Body of pancreas (tissue), 4 donors: ENCODE measurements at regions not wholly inside any gene's neighbourhood (a gene's known extent, or its start where the extent isn't known, plus 50 kb on each side); places are given as distances from the start of the nearest gene placed in this dataset.

ENCODE experiments used
- ATAC-seq: fragments of 150-250 bp; one replicate; pipeline ENCODE4 v1.9.1; 2016
- DNase-seq, 4 donors: peaks; one replicate each; pipeline ENCODE4 v3.0.0-alpha.2; 2019
- H3K27ac ChIP-seq, 4 donors: fragments of 200-600 bp; sonication (generic); 1 replicate in 3 of 4; 2 replicates in 1 of 4; pipeline versions ENCODE4 v1.5.1 to v1.6.1; 2016 to 2019; ENCODE audit warnings: mild to moderate bottlenecking in 1 of 4, mixed read lengths in 1 of 4, moderate library complexity in 1 of 4
- H3K27me3 ChIP-seq, 2 donors: fragments of 200-600 bp; sonication (generic); one replicate each; pipeline ENCODE4 v1.6.0; 2016; ENCODE audit warnings: mild to moderate bottlenecking in 1 of 2
- H3K36me3 ChIP-seq, 2 donors: fragments of 200-600 bp; sonication (generic); replicated peaks in 1 of 2; 2 replicates each; pipeline ENCODE4 v1.5.1; 2016; ENCODE audit warnings: low read depth in 2 of 2; ENCODE audit not compliant: insufficient read depth in 1 of 2
- H3K4me1 ChIP-seq: fragments of 200-600 bp; sonication (generic); one replicate; pipeline ENCODE4 v1.6.0; 2016
- H3K4me3 ChIP-seq, 2 donors: fragments of 200-600 bp; sonication (generic); 1 replicate in 1 of 2; 2 replicates in 1 of 2; pipeline ENCODE4 v1.5.1; 2016 to 2019
- H3K9me3 ChIP-seq, 3 donors: fragments of 200-600 bp; sonication (generic); 1 replicate in 2 of 3; 2 replicates in 1 of 3; pipeline ENCODE4 v1.5.1; 2016
- POLR2A ChIP-seq, 3 donors: fragments of 450-650 bp; IDR thresholded peaks; one replicate each; pipeline ENCODE4 v1.6.1; 2016; ENCODE audit warnings: antibody characterized with exemption in 3 of 3, mild to moderate bottlenecking in 2 of 3
- WGBS, 2 donors: methylation state at CpG; one replicate each; pipeline ENCODE4 v1.1.5; 2017; 5-methylcytosine and 5-hydroxymethylcytosine counted together
- intact Hi-C: fragments of 100-400 bp; cut with DNase I; formaldehyde crosslinking; loops from one replicate; pipeline ENCODE4 v1.15.1; 2023
- TF ChIP-seq, protein P1 (sequence below), 7 experiments: fragments of 450-650 bp in 4 of 7; fragments of 200-600 bp in 3 of 7; sonication (generic) in 3 of 7; IDR thresholded peaks; one replicate each; pipeline ENCODE4 v1.5.1; 2016 to 2019; ENCODE audit warnings: antibody characterized with exemption in 7 of 7

GRCh38 chr18:23077493-23078256, 57.6 kb upstream of the CABLES1 start:
- no peak overlapping the region for H3K4me3 ChIP-seq
- ATAC-seq: no peak
- no peaks in the 10 kb centered on the region for H3K36me3 ChIP-seq
- WGBS, 2 donors: 69 to 72% methylated on average over 6 of the region's 6 CpGs
- H3K9me3 ChIP-seq: no peaks in the 10 kb centered on the region
- no peak overlapping the region for H3K27ac ChIP-seq
- no peaks in the 10 kb centered on the region for H3K27me3 ChIP-seq
- TF ChIP-seq, protein P1, sequence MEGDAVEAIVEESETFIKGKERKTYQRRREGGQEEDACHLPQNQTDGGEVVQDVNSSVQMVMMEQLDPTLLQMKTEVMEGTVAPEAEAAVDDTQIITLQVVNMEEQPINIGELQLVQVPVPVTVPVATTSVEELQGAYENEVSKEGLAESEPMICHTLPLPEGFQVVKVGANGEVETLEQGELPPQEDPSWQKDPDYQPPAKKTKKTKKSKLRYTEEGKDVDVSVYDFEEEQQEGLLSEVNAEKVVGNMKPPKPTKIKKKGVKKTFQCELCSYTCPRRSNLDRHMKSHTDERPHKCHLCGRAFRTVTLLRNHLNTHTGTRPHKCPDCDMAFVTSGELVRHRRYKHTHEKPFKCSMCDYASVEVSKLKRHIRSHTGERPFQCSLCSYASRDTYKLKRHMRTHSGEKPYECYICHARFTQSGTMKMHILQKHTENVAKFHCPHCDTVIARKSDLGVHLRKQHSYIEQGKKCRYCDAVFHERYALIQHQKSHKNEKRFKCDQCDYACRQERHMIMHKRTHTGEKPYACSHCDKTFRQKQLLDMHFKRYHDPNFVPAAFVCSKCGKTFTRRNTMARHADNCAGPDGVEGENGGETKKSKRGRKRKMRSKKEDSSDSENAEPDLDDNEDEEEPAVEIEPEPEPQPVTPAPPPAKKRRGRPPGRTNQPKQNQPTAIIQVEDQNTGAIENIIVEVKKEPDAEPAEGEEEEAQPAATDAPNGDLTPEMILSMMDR (IDR thresholded peaks at IDR 0.05): peak in 3 of 7 experiments; percentile 25 to 32 (median 26)
- TF ChIP-seq POLR2A (IDR thresholded peaks at IDR 0.05): no peak
- H3K4me1 ChIP-seq: no peaks in the 10 kb centered on the region
- intact Hi-C loops: no loop called here
- peak in 2 of 4 donors; percentile 17 to 19 for DNase-seq

GRCh38 chr18:23085066-23085465, 50.2 kb upstream of the CABLES1 start:
- intact Hi-C loops: no loop called here
- Histone ChIP-seq H3K4me3 (no peak overlapping the region), H3K27ac (no peak overlapping the region), H3K9me3 (no peaks in the 10 kb centered on the region), H3K27me3 (no peaks in the 10 kb centered on the region), H3K36me3 (no peaks in the 10 kb centered on the region), H3K4me1 (no peaks in the 10 kb centered on the region)
- TF ChIP-seq, protein P1 (IDR thresholded peaks at IDR 0.05): no peak
- TF ChIP-seq POLR2A (IDR thresholded peaks at IDR 0.05): no peak
- 44 to 48% methylated on average over 5 of the region's 5 CpGs for WGBS, 2 donors
- ATAC-seq (no peak), DNase-seq (no peak)
